Endothelial cell of umbilical vein (primary cell): ENCODE measurements at regions not wholly inside any gene's neighbourhood (a gene's known extent, or its start where the extent isn't known, plus 50 kb on each side); places are given as distances from the start of the nearest gene placed in this dataset.

ENCODE experiments used
- BruUV-seq: library from RNA; stranded (reverse); fragments of 400-500 nt; replicated peaks from 2 replicates; lab custom pipeline; 2021; lab: Mats Ljungman, UMichigan
- CTCF ChIA-PET: fragments of 300-600, 350-600 bp; sonication (Branson Sonifier 250); formaldehyde crosslinking; loops from one replicate; lab custom pipeline; 2021; ENCODE audit warnings: antibody characterized with exemption, inconsistent platforms; lab: Charles Lee
- POLR2A ChIA-PET: fragments of 300-600, 350-600 bp; sonication (Branson Sonifier 250); formaldehyde crosslinking; loops from one replicate; lab custom pipeline; 2021; ENCODE audit warnings: antibody characterized with exemption, inconsistent platforms; lab: Charles Lee
- DNase-seq: peaks from one replicate; pipeline ENCODE4 v3.0.0-alpha.2; 2011; ENCODE audit warnings: low read depth, low spot score
- FAIRE-seq: peaks from 2 replicates; lab custom pipeline; 2011; peaks lifted over from hg19 to GRCh38; lab: Jason Lieb, UNC
- H2AFZ ChIP-seq: 2 replicates; pipeline ENCODE4 v1.6.0; 2012; ENCODE audit warnings: low read depth, low read length, control low read depth, inconsistent platforms
- H3K27ac ChIP-seq: 2 replicates; pipeline ENCODE4 v1.5.1; 2011; ENCODE audit warnings: low read depth, mild to moderate bottlenecking, control low read depth, low read length, moderate library complexity; ENCODE audit not compliant: insufficient read depth
- H3K27me3 ChIP-seq, 2 experiments: 2 replicates each; pipeline versions ENCODE4 v1.6.0 to v1.6.1; 2011; ENCODE audit warnings: low read length in 2 of 2, mixed read lengths in 1 of 2; ENCODE audit not compliant: control insufficient read depth in 2 of 2, insufficient read depth in 2 of 2
- H3K36me3 ChIP-seq, 2 experiments: 2 replicates in 1 of 2; 3 replicates in 1 of 2; pipeline ENCODE4 v1.5.1; 2011; ENCODE audit warnings: low read length in 2 of 2, mild to moderate bottlenecking in 1 of 2, moderate library complexity in 1 of 2; ENCODE audit not compliant: control insufficient read depth in 2 of 2, insufficient read depth in 2 of 2; ENCODE audit errors: extremely low read depth in 1 of 2
- H3K4me1 ChIP-seq: 3 replicates; pipeline ENCODE4 v1.5.1; 2011; ENCODE audit warnings: mild to moderate bottlenecking, low read length; ENCODE audit not compliant: control insufficient read depth, insufficient read depth; ENCODE audit errors: extremely low read depth
- H3K4me2 ChIP-seq: 2 replicates; pipeline ENCODE4 v1.6.1; 2011; ENCODE audit warnings: low read length, control low read depth, mixed read lengths; ENCODE audit not compliant: insufficient read depth
- H3K4me3 ChIP-seq, 3 experiments: fragments of 200-600 bp in 1 of 3; sonication (generic), shearing (Covaris generic) in 1 of 3; replicated peaks in 1 of 3; 2 replicates each; pipeline ENCODE4 v1.5.1; 2011 to 2016; ENCODE audit warnings: control low read depth in 3 of 3, low read length in 3 of 3, mild to moderate bottlenecking in 2 of 3, inconsistent platforms in 1 of 3, low read depth in 1 of 3, moderate library complexity in 1 of 3; ENCODE audit not compliant: insufficient read depth in 1 of 3
- H3K79me2 ChIP-seq: 2 replicates; pipeline ENCODE4 v1.6.0; 2012; ENCODE audit warnings: low read length, inconsistent platforms; ENCODE audit not compliant: control insufficient read depth, insufficient read depth
- H3K9ac ChIP-seq: replicated peaks from 2 replicates; pipeline ENCODE3; 2011; ENCODE audit warnings: low read length, control low read depth; ENCODE audit not compliant: insufficient read depth; ENCODE audit errors: extremely low read depth
- H3K9me1 ChIP-seq: replicated peaks from 3 replicates; pipeline ENCODE4 v1.6.0; 2011; ENCODE audit warnings: mild to moderate bottlenecking, low read length; ENCODE audit not compliant: control insufficient read depth, insufficient read depth; ENCODE audit errors: extremely low read depth
- H3K9me3 ChIP-seq: replicated peaks from 2 replicates; pipeline ENCODE4 v1.5.1; 2012; ENCODE audit warnings: low read length, inconsistent platforms; ENCODE audit not compliant: control insufficient read depth, insufficient read depth
- H4K20me1 ChIP-seq: replicated peaks from 2 replicates; pipeline ENCODE3; 2011; ENCODE audit warnings: mild to moderate bottlenecking, low read length; ENCODE audit not compliant: control insufficient read depth, insufficient read depth; ENCODE audit errors: extremely low read depth
- CTCF ChIP-seq, 2 donors: IDR thresholded peaks; 1 replicate in 1 of 2; 2 replicates in 1 of 2; pipeline ENCODE4 v1.5.1; 2011; ENCODE audit warnings: low read length in 2 of 2, mild to moderate bottlenecking in 2 of 2, moderate library complexity in 2 of 2, control low read depth in 1 of 2, inconsistent platforms in 1 of 2, low read depth in 1 of 2; ENCODE audit not compliant: insufficient read depth in 1 of 2; ENCODE audit errors: extremely low read depth in 1 of 2
- EZH2 ChIP-seq: IDR thresholded peaks from 2 replicates; pipeline ENCODE4 v1.6.1; 2012; ENCODE audit warnings: borderline replicate concordance, low read depth, mild to moderate bottlenecking, moderate library complexity, low read length, inconsistent platforms; ENCODE audit not compliant: severe bottlenecking
- FOS ChIP-seq: IDR thresholded peaks from 2 replicates; pipeline ENCODE4 v1.6.1; 2011; ENCODE audit warnings: mild to moderate bottlenecking, low read length, moderate library complexity, borderline replicate concordance; ENCODE audit not compliant: insufficient read depth
- GATA2 ChIP-seq: IDR thresholded peaks from 2 replicates; pipeline ENCODE4 v1.7.0; 2011; ENCODE audit warnings: low read depth, mild to moderate bottlenecking, moderate library complexity, mixed read lengths, low read length; ENCODE audit not compliant: insufficient read length, insufficient read depth
- JUN ChIP-seq: IDR thresholded peaks from 2 replicates; pipeline ENCODE4 v1.6.1; 2011; ENCODE audit warnings: borderline replicate concordance, low read depth; ENCODE audit not compliant: insufficient read length, insufficient read depth
- MYC ChIP-seq: IDR thresholded peaks from one replicate; pipeline ENCODE4 v1.6.1; 2011; ENCODE audit warnings: mild to moderate bottlenecking, low read depth, low read length
- POLR2A ChIP-seq: IDR thresholded peaks from 2 replicates; pipeline ENCODE4 v1.6.1; 2012; ENCODE audit warnings: low read depth, mild to moderate bottlenecking, control low read depth, low read length
- POLR2AphosphoS5 ChIP-seq: IDR thresholded peaks from 2 replicates; pipeline ENCODE4 v1.6.1; 2012; ENCODE audit warnings: low read depth, mild to moderate bottlenecking, control low read depth, low read length, moderate library complexity; ENCODE audit not compliant: insufficient read depth
- dilution Hi-C: fragments of 300-500 bp; cut with MboI; formaldehyde crosslinking; loops from one replicate; pipeline ENCODE4 v1.15.0; 2019; ENCODE audit warnings: low sequenced_read_pairs; ENCODE audit not compliant: extremely low pct_ligation_motif_present
- intact Hi-C: fragments of 100-400 bp; cut with micrococcal nuclease; formaldehyde crosslinking; loops from one replicate; pipeline ENCODE4 v1.10.0; 2022
- TF ChIP-seq, protein P1 (sequence below): IDR thresholded peaks from 2 replicates; pipeline ENCODE4 v1.6.1; 2011; ENCODE audit not compliant: insufficient read depth, insufficient read length

DNA sequence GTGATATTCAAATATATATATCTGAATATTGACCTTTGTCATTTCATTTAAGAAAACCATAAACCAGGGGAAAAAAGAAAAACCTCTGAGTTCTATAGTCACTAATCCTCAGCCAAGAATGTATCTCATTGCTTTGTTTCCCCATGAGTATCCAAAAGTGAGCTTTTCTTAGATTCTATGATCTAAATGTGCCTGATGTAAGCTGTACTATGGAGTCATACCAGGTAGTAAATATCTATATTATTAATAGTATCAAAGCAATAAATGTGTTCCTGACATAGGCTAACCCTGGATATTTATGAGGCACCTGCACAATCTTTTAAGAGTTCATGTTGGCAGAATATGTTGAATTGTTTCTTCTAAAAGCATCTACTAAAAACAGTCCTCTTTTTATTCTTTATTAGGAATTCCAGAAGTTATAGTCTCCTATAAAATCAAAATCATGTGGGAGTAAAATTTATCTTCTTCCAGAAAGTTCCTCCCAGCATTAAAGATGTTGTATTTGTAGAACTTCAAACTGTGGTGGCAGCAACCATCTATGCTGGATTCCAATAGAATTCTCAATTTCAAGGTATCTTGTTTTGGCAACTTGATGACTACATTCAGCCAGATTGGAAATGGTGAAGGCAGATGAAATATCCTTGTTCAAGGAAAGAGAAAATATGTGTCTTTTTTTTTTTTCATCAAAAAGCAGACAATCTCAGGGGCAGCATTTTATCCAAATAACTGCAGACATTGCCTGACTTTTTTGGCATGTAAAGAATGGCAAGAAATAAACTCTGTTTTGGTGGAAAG, 139.7 kb upstream of the RASSF8 start:
- FAIRE-seq (peak; percentile 4), DNase-seq (no peak)
- no peak overlapping the region for H3K27ac ChIP-seq
- peaks cover 16% of the 10 kb centered on the region for H3K4me1 ChIP-seq
- H3K36me3 ChIP-seq = no peaks in the 10 kb centered on the region
- TF ChIP-seq GATA2 = no peak
- TF ChIP-seq CTCF (IDR thresholded peaks at IDR 0.05; ENCODE audit: extremely low read depth in 1 of 2, insufficient read depth in 1 of 2, low read depth in 1 of 2, low read length in 2 of 2) = no peak
- TF ChIP-seq, protein P1, sequence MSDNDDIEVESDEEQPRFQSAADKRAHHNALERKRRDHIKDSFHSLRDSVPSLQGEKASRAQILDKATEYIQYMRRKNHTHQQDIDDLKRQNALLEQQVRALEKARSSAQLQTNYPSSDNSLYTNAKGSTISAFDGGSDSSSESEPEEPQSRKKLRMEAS = no peak
- no peak for TF ChIP-seq JUN
- TF ChIP-seq POLR2A = no peak
- no peak for TF ChIP-seq EZH2
- no peak for TF ChIP-seq MYC
- no peak for TF ChIP-seq POLR2AphosphoS5
- no peak for TF ChIP-seq FOS
- no peaks in the 10 kb centered on the region for H3K27me3 ChIP-seq
- no peak overlapping the region for H2AFZ ChIP-seq
- no peaks in the 10 kb centered on the region for H4K20me1 ChIP-seq
- BruUV-seq = no TSS peak
- H3K9ac ChIP-seq = no peak overlapping the region
- H3K4me3 ChIP-seq = no peak overlapping the region
- dilution Hi-C loops (no loop called here), intact Hi-C loops (loop anchor here (5.0 kb wide), 1 partner anchor 104 kb away; no protein-coding TSS in a partner anchor)
- ChIA-PET POLR2A (no interaction called here), CTCF (interaction anchor here (1.0 kb wide), 1 partner anchor 30 kb away, joined by 3 read pairs; no protein-coding TSS in a partner anchor)
- H3K9me1 ChIP-seq = no peaks in the 10 kb centered on the region
- H3K9me3 ChIP-seq = no peaks in the 10 kb centered on the region
- H3K79me2 ChIP-seq = no peaks in the 10 kb centered on the region
- no peak overlapping the region for H3K4me2 ChIP-seq
